ENCODE measurements at regions not wholly inside any gene's neighbourhood (a gene's known extent, or its start where the extent isn't known, plus 50 kb on each side); places are given as distances from the start of the nearest gene placed in this dataset.

DNA sequence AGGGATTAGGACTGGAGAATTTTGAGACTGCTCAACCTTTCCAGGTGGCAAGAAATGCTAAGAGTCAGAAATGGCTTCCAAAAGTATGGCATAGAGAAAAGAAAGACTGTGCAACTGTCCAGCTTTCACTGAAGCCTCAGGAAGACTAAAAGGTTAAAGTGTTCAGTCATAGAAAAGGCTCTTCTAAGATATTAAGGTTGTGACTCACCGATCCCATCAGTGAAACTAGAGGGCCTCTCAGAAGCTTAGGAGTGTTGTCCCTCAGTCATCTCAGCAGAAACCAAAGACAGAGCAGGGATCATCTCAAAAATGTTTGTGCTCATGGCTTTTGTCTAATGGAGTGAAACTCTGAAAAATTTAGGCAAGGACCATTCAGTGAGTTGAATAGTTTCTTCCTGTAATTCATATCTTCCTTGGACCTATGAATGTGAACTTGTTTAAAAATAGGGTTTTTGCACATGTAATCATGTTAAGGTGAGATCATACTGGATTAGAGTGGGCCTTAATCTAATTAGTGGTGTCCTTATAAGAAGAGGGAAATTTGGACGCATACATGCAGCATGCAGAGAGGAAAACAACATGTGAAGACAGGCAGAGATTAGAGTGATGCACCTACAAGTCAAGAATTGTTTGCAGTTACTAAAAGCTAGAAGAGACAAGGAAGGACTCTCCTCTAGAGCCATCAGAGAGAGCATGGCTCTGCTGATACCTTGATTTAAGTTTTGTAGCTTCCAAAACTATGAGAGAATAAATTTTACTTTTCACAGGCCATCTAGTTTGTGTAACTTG is 71.3 kb downstream of the RPE65 start:
- peaks cover 6% of the 10 kb centered on the region for H3K4me1 ChIP-seq (ENCODE audit: insufficient read depth, low read length, poor library complexity, severe bottlenecking)
- ChIA-PET POLR2A (ENCODE audit: low non-redundant PET) (no interaction called here), CTCF (interaction anchor here (0.5 kb wide), 1 partner anchor 1454 kb away, joined by 3 read pairs; the partner anchor contains the start of genes DNAI4 and MIER1)
- DNase-seq (ENCODE audit: low spot score) = peak; percentile 11
- no TSS peak for BruUV-seq (replicated peaks)
- no peak for TF ChIP-seq EZH2 (IDR thresholded peaks at IDR 0.05; ENCODE audit: borderline replicate concordance, low read depth, low read length, poor library complexity, severe bottlenecking)
- TF ChIP-seq, protein P1, sequence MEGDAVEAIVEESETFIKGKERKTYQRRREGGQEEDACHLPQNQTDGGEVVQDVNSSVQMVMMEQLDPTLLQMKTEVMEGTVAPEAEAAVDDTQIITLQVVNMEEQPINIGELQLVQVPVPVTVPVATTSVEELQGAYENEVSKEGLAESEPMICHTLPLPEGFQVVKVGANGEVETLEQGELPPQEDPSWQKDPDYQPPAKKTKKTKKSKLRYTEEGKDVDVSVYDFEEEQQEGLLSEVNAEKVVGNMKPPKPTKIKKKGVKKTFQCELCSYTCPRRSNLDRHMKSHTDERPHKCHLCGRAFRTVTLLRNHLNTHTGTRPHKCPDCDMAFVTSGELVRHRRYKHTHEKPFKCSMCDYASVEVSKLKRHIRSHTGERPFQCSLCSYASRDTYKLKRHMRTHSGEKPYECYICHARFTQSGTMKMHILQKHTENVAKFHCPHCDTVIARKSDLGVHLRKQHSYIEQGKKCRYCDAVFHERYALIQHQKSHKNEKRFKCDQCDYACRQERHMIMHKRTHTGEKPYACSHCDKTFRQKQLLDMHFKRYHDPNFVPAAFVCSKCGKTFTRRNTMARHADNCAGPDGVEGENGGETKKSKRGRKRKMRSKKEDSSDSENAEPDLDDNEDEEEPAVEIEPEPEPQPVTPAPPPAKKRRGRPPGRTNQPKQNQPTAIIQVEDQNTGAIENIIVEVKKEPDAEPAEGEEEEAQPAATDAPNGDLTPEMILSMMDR (conservative IDR thresholded peaks at IDR 0.05; ENCODE audit: low read depth, low read length) = no peak
- H3K9me3 ChIP-seq (ENCODE audit: low read depth, low read length, poor library complexity, severe bottlenecking) = no peaks in the 10 kb centered on the region
- intact Hi-C loops (cut with micrococcal nuclease; ENCODE audit: unreplicated experiment) = no loop called here
- no peaks in the 10 kb centered on the region for H3K27me3 ChIP-seq (replicated peaks; ENCODE audit: insufficient read depth, low read depth, low read length, poor library complexity)
- no peak overlapping the region for H3K4me3 ChIP-seq (ENCODE audit: low read depth, low read length, poor library complexity, severe bottlenecking)
- H3K27ac ChIP-seq (ENCODE audit: low read depth, low read length, poor library complexity, severe bottlenecking) = no peak overlapping the region
- no peaks in the 10 kb centered on the region for H3K36me3 ChIP-seq (ENCODE audit: insufficient read depth, low read length, poor library complexity, severe bottlenecking)

DNA sequence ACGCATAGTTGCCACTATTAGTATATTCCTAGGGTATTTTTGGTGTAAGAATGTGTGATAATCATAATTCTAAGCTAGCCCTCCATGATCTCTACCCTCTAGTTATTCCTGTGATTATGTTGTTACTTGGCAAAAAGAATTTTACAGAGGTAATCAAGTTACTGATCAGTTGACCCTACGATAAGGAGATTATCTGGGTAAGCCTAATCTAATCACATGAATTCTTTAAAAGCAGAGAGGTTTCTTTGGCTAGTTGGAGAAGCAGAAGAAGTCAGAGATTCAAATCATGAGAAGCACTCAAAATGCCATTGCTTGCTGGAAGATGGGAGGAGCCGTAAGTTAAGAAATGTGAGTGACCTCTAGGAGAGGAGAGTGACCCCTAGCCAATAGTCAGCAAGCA is 72.7 kb downstream of the RPE65 start:
- Histone ChIP-seq H3K9me3 (ENCODE audit: low read depth, low read length, poor library complexity, severe bottlenecking) (no peaks in the 10 kb centered on the region), H3K4me1 (ENCODE audit: insufficient read depth, low read length, poor library complexity, severe bottlenecking) (peaks cover 6% of the 10 kb centered on the region), H3K36me3 (ENCODE audit: insufficient read depth, low read length, poor library complexity, severe bottlenecking) (no peaks in the 10 kb centered on the region), H3K27ac (ENCODE audit: low read depth, low read length, poor library complexity, severe bottlenecking) (no peak overlapping the region), H3K27me3 (replicated peaks; ENCODE audit: insufficient read depth, low read depth, low read length, poor library complexity) (no peaks in the 10 kb centered on the region), H3K4me3 (ENCODE audit: low read depth, low read length, poor library complexity, severe bottlenecking) (no peak overlapping the region)
- BruUV-seq (replicated peaks) = no TSS peak
- intact Hi-C loops (cut with micrococcal nuclease; ENCODE audit: unreplicated experiment) = no loop called here
- POLR2A ChIA-PET (ENCODE audit: low non-redundant PET) = no interaction called here
- CTCF ChIA-PET = no interaction called here
- TF ChIP-seq, protein P1 (conservative IDR thresholded peaks at IDR 0.05; ENCODE audit: low read depth, low read length) = no peak
- TF ChIP-seq EZH2 (IDR thresholded peaks at IDR 0.05; ENCODE audit: borderline replicate concordance, low read depth, low read length, poor library complexity, severe bottlenecking) = no peak
- DNase-seq (ENCODE audit: low spot score) = no peak

DNA sequence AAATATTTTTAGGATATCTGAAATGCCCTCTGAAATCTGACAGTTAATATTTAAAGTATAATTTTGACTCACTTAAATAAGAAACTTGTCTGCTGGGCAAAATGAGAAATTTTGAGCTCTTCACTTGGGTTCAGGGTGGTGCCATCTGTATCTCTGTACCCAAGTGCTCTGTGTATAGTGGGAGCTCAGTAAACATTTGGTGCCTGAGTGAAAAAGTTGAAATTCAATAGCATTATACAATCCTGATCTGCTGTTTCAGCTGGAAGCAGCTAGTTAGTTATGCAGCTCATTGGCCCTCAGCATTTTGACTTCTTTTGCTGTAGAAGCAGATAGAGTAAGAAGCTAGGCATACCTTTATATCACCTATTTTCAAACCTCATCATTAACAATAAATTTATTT is 73.3 kb downstream of the RPE65 start:
- ChIA-PET CTCF (no interaction called here), POLR2A (ENCODE audit: low non-redundant PET) (no interaction called here)
- Histone ChIP-seq H3K36me3 (ENCODE audit: insufficient read depth, low read length, poor library complexity, severe bottlenecking) (no peaks in the 10 kb centered on the region), H3K9me3 (ENCODE audit: low read depth, low read length, poor library complexity, severe bottlenecking) (no peaks in the 10 kb centered on the region), H3K27me3 (replicated peaks; ENCODE audit: insufficient read depth, low read depth, low read length, poor library complexity) (no peaks in the 10 kb centered on the region), H3K4me1 (ENCODE audit: insufficient read depth, low read length, poor library complexity, severe bottlenecking) (peaks cover 6% of the 10 kb centered on the region), H3K4me3 (ENCODE audit: low read depth, low read length, poor library complexity, severe bottlenecking) (no peak overlapping the region), H3K27ac (ENCODE audit: low read depth, low read length, poor library complexity, severe bottlenecking) (no peak overlapping the region)
- TF ChIP-seq, protein P1 (conservative IDR thresholded peaks at IDR 0.05; ENCODE audit: low read depth, low read length) = no peak
- no peak for TF ChIP-seq EZH2 (IDR thresholded peaks at IDR 0.05; ENCODE audit: borderline replicate concordance, low read depth, low read length, poor library complexity, severe bottlenecking)
- BruUV-seq (replicated peaks) = no TSS peak
- intact Hi-C loops (cut with micrococcal nuclease; ENCODE audit: unreplicated experiment) = no loop called here
- DNase-seq (ENCODE audit: low spot score) = no peak

All from A673 (cell line).